ENCODE measurements at regions not wholly inside any gene's neighbourhood (a gene's known extent, or its start where the extent isn't known, plus 50 kb on each side); places are given as distances from the start of the nearest gene placed in this dataset.

- no peak for ATAC-seq
- DNase-seq: no peak
- intact Hi-C loops (cut with DNase I): no loop called here
Observed at GRCh38 chr18:29254123-29254522, 1077.2 kb upstream of the CDH2 start.

GRCh38 chr18:29251681-29252080 lies 1074.8 kb upstream of the CDH2 start:
- H3K27me3 ChIP-seq (ENCODE audit: low read depth): no peaks in the 10 kb centered on the region
- intact Hi-C loops (cut with DNase I): no loop called here
- no peak for TF ChIP-seq CTCF (IDR thresholded peaks at IDR 0.05)
- H3K36me3 ChIP-seq: no peaks in the 10 kb centered on the region
- H3K4me3 ChIP-seq: no peak overlapping the region
- DNase-seq (no peak), ATAC-seq (no peak)
- H3K27ac ChIP-seq: no peak overlapping the region
- H3K4me1 ChIP-seq: no peaks in the 10 kb centered on the region
- no peaks in the 10 kb centered on the region for H3K9me3 ChIP-seq

More at GRCh38 chr18:29254123-29254522, 1077.2 kb upstream of the CDH2 start:
- Histone ChIP-seq H3K36me3 (no peaks in the 10 kb centered on the region), H3K27ac (no peak overlapping the region), H3K9me3 (no peaks in the 10 kb centered on the region), H3K4me1 (no peaks in the 10 kb centered on the region), H3K4me3 (no peak overlapping the region), H3K27me3 (ENCODE audit: low read depth) (no peaks in the 10 kb centered on the region)
- no peak for TF ChIP-seq CTCF (IDR thresholded peaks at IDR 0.05)

GRCh38 chr18:29250843-29251242 lies 1073.9 kb upstream of the CDH2 start:
- no peaks in the 10 kb centered on the region for H3K4me1 ChIP-seq
- no peaks in the 10 kb centered on the region for H3K27me3 ChIP-seq (ENCODE audit: low read depth)
- no peak for ATAC-seq
- H3K4me3 ChIP-seq: no peak overlapping the region
- H3K36me3 ChIP-seq: no peaks in the 10 kb centered on the region
- no peaks in the 10 kb centered on the region for H3K9me3 ChIP-seq
- intact Hi-C loops (cut with DNase I): no loop called here
- no peak for DNase-seq
- no peak overlapping the region for H3K27ac ChIP-seq
- no peak for TF ChIP-seq CTCF (IDR thresholded peaks at IDR 0.05)

- ATAC-seq (no peak), DNase-seq (no peak)
Observed at GRCh38 chr18:29250259-29250658, 1073.3 kb upstream of the CDH2 start.

GRCh38 chr18:29248805-29249204 lies 1071.9 kb upstream of the CDH2 start:
- TF ChIP-seq CTCF (IDR thresholded peaks at IDR 0.05): no peak

More at GRCh38 chr18:29250259-29250658, 1073.3 kb upstream of the CDH2 start:
- TF ChIP-seq CTCF (IDR thresholded peaks at IDR 0.05): no peak
- Histone ChIP-seq H3K4me1 (no peaks in the 10 kb centered on the region), H3K4me3 (no peak overlapping the region), H3K36me3 (no peaks in the 10 kb centered on the region), H3K27ac (no peak overlapping the region), H3K9me3 (no peaks in the 10 kb centered on the region), H3K27me3 (ENCODE audit: low read depth) (no peaks in the 10 kb centered on the region)
- intact Hi-C loops (cut with DNase I): no loop called here

GRCh38 chr18:29241199-29241598 lies 1064.3 kb upstream of the CDH2 start:
- DNase-seq (no peak), ATAC-seq (no peak)
- Histone ChIP-seq H3K4me1 (no peaks in the 10 kb centered on the region), H3K27me3 (ENCODE audit: low read depth) (no peaks in the 10 kb centered on the region), H3K9me3 (no peaks in the 10 kb centered on the region), H3K27ac (no peak overlapping the region), H3K4me3 (no peak overlapping the region), H3K36me3 (no peaks in the 10 kb centered on the region)
- intact Hi-C loops (cut with DNase I): no loop called here
- TF ChIP-seq CTCF (IDR thresholded peaks at IDR 0.05): no peak

More at GRCh38 chr18:29248805-29249204, 1071.9 kb upstream of the CDH2 start:
- no peak overlapping the region for H3K27ac ChIP-seq
- ATAC-seq (no peak), DNase-seq (no peak)
- H3K4me1 ChIP-seq: no peaks in the 10 kb centered on the region
- H3K36me3 ChIP-seq: no peaks in the 10 kb centered on the region
- no peaks in the 10 kb centered on the region for H3K27me3 ChIP-seq (ENCODE audit: low read depth)
- intact Hi-C loops (cut with DNase I): no loop called here
- no peak overlapping the region for H3K4me3 ChIP-seq
- H3K9me3 ChIP-seq: no peaks in the 10 kb centered on the region

All from lower lobe of right lung (tissue), 2 donors.